ENCODE measurements at regions not wholly inside any gene's neighbourhood (a gene's known extent, or its start where the extent isn't known, plus 50 kb on each side); places are given as distances from the start of the nearest gene placed in this dataset.

DNA sequence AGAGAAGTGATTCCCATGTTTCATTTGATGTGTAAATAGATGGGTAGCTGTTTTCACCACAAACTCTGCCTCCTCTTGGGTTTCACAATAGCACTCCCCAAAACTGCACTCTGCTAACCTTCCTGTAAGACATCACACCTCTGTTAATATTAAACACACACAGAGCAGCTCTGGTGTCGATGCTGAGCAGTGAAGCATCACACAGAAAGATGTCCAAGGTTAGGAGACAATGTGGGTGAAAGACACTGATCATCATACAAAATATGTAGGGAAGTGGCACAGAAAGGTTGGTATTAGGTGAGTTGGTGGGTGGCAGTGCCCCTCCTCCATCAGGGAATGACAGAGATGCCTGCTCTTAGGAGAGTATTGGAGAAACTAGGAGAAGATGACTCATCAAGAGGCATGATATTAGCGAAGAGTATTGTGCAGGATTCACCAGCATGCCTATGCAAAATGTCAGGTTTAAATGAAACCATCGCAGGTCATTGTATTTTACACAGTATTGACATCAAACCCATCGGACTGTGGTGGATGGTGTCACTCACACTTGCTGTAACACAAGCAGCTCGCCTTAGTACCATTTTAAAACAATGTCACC, 199.7 kb downstream of the TBXT start:
- TF ChIP-seq, protein P1, sequence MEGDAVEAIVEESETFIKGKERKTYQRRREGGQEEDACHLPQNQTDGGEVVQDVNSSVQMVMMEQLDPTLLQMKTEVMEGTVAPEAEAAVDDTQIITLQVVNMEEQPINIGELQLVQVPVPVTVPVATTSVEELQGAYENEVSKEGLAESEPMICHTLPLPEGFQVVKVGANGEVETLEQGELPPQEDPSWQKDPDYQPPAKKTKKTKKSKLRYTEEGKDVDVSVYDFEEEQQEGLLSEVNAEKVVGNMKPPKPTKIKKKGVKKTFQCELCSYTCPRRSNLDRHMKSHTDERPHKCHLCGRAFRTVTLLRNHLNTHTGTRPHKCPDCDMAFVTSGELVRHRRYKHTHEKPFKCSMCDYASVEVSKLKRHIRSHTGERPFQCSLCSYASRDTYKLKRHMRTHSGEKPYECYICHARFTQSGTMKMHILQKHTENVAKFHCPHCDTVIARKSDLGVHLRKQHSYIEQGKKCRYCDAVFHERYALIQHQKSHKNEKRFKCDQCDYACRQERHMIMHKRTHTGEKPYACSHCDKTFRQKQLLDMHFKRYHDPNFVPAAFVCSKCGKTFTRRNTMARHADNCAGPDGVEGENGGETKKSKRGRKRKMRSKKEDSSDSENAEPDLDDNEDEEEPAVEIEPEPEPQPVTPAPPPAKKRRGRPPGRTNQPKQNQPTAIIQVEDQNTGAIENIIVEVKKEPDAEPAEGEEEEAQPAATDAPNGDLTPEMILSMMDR (IDR thresholded peaks at IDR 0.05; ENCODE audit: low read depth, low read length, missing input control) = no peak
- TF ChIP-seq EGR1 (IDR thresholded peaks at IDR 0.05; ENCODE audit: low read depth in 2 of 2) (no peak), YY1 (IDR thresholded peaks at IDR 0.05) (no peak), TAF1 (conservative IDR thresholded peaks at IDR 0.05) (no peak), GABPA (IDR thresholded peaks at IDR 0.05 in 1 of 2, conservative IDR thresholded peaks at IDR 0.05 in 1 of 2) (no peak), RAD21 (IDR thresholded peaks at IDR 0.05) (no peak), RXRA (IDR thresholded peaks at IDR 0.05) (no peak), JUND (IDR thresholded peaks at IDR 0.05) (no peak), SP1 (IDR thresholded peaks at IDR 0.05) (no peak), FOXA1 (IDR thresholded peaks at IDR 0.05) (no peak)
- TF ChIP-seq, protein P2, sequence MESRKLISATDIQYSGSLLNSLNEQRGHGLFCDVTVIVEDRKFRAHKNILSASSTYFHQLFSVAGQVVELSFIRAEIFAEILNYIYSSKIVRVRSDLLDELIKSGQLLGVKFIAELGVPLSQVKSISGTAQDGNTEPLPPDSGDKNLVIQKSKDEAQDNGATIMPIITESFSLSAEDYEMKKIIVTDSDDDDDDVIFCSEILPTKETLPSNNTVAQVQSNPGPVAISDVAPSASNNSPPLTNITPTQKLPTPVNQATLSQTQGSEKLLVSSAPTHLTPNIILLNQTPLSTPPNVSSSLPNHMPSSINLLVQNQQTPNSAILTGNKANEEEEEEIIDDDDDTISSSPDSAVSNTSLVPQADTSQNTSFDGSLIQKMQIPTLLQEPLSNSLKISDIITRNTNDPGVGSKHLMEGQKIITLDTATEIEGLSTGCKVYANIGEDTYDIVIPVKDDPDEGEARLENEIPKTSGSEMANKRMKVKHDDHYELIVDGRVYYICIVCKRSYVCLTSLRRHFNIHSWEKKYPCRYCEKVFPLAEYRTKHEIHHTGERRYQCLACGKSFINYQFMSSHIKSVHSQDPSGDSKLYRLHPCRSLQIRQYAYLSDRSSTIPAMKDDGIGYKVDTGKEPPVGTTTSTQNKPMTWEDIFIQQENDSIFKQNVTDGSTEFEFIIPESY (IDR thresholded peaks at IDR 0.05) = no peak
- TF ChIP-seq, protein P3, sequence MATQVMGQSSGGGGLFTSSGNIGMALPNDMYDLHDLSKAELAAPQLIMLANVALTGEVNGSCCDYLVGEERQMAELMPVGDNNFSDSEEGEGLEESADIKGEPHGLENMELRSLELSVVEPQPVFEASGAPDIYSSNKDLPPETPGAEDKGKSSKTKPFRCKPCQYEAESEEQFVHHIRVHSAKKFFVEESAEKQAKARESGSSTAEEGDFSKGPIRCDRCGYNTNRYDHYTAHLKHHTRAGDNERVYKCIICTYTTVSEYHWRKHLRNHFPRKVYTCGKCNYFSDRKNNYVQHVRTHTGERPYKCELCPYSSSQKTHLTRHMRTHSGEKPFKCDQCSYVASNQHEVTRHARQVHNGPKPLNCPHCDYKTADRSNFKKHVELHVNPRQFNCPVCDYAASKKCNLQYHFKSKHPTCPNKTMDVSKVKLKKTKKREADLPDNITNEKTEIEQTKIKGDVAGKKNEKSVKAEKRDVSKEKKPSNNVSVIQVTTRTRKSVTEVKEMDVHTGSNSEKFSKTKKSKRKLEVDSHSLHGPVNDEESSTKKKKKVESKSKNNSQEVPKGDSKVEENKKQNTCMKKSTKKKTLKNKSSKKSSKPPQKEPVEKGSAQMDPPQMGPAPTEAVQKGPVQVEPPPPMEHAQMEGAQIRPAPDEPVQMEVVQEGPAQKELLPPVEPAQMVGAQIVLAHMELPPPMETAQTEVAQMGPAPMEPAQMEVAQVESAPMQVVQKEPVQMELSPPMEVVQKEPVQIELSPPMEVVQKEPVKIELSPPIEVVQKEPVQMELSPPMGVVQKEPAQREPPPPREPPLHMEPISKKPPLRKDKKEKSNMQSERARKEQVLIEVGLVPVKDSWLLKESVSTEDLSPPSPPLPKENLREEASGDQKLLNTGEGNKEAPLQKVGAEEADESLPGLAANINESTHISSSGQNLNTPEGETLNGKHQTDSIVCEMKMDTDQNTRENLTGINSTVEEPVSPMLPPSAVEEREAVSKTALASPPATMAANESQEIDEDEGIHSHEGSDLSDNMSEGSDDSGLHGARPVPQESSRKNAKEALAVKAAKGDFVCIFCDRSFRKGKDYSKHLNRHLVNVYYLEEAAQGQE (IDR thresholded peaks at IDR 0.05) = no peak
